ENCODE measurements at regions not wholly inside any gene's neighbourhood (a gene's known extent, or its start where the extent isn't known, plus 50 kb on each side); places are given as distances from the start of the nearest gene placed in this dataset.

DNA sequence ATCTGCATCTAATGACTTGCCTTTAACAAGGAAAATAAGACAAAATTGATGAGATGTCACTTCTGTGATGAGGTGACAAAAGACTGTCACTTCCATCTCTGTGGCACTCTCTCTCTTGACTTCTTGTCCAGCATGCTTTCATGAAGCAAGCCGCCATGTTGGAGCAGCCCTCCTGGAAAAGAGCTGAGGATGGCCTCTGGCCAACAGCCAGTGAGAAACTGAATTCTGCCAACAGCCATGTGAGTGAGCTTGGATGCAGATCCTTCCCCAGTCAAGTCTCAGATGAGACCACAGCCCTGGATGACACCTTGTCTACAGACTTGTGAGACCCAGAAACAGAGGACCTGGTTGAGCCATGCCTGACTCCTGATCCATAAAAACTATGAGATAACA, 412.6 kb upstream of the SHH start:
- no peaks in the 10 kb centered on the region for H3K27me3 Mint-ChIP-seq (ENCODE audit: low read depth)
- no peaks in the 10 kb centered on the region for H3K4me1 Mint-ChIP-seq
- TF ChIP-seq, protein P1, sequence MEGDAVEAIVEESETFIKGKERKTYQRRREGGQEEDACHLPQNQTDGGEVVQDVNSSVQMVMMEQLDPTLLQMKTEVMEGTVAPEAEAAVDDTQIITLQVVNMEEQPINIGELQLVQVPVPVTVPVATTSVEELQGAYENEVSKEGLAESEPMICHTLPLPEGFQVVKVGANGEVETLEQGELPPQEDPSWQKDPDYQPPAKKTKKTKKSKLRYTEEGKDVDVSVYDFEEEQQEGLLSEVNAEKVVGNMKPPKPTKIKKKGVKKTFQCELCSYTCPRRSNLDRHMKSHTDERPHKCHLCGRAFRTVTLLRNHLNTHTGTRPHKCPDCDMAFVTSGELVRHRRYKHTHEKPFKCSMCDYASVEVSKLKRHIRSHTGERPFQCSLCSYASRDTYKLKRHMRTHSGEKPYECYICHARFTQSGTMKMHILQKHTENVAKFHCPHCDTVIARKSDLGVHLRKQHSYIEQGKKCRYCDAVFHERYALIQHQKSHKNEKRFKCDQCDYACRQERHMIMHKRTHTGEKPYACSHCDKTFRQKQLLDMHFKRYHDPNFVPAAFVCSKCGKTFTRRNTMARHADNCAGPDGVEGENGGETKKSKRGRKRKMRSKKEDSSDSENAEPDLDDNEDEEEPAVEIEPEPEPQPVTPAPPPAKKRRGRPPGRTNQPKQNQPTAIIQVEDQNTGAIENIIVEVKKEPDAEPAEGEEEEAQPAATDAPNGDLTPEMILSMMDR (conservative IDR thresholded peaks at IDR 0.05), result no peak
- H3K36me3 Mint-ChIP-seq (ENCODE audit: low read depth), result no peaks in the 10 kb centered on the region
- no peak overlapping the region for H3K27ac Mint-ChIP-seq (ENCODE audit: unreplicated experiment)
- H3K4me3 Mint-ChIP-seq, result no peak overlapping the region
- no peaks in the 10 kb centered on the region for H3K9me3 Mint-ChIP-seq
- DNase-seq (ENCODE audit: low read depth, low spot score), result no peak

DNA sequence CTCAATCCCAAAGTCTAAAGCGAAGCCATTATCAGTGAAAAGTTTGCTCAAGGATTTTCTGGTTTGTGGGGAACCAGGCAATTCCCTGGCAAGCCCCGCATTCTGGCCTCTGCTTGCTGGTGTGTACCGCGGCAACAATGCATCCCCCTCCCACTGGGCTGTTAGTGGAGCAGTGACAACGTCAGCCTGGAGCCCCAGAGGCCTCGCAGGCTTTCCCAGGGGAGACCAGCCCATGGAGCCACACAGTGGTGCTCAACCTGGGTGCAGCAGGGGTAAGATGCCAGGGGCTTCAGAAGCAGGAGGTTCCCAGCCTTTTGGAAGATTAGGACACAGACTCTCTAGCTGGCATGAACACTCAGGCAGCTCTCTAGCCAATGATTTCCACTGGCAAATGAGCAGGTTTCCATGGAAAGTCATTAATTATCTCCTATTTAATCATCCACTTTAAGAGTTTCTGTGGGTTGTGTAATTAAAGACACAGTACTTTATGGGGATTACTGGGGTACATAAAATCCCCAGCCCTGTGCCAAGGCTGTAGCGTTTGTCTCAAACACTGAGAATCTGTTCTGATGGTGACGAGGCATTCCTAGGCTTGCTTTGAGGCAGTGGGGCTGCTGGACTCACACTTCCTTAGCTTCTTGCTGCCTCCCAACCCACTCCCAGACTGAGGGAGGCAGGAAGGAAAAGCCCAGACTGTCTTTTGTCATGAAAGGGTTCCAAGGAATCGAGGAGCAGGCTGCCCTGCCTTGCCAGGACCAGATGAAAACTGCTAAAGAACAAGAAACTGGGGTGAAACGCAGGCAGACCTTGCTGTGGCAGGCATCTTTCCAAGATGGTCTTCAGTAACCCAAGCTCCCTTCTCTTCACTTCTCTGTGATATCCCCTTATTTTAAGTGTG, 411.9 kb upstream of the SHH start:
- no peak for DNase-seq (ENCODE audit: low read depth, low spot score)
- no peak overlapping the region for H3K27ac Mint-ChIP-seq (ENCODE audit: unreplicated experiment)
- no peak overlapping the region for H3K4me3 Mint-ChIP-seq
- TF ChIP-seq, protein P1 (conservative IDR thresholded peaks at IDR 0.05), result no peak
- no peaks in the 10 kb centered on the region for H3K36me3 Mint-ChIP-seq (ENCODE audit: low read depth)
- H3K9me3 Mint-ChIP-seq, result no peaks in the 10 kb centered on the region
- no peaks in the 10 kb centered on the region for H3K4me1 Mint-ChIP-seq
- no peaks in the 10 kb centered on the region for H3K27me3 Mint-ChIP-seq (ENCODE audit: low read depth)

DNA sequence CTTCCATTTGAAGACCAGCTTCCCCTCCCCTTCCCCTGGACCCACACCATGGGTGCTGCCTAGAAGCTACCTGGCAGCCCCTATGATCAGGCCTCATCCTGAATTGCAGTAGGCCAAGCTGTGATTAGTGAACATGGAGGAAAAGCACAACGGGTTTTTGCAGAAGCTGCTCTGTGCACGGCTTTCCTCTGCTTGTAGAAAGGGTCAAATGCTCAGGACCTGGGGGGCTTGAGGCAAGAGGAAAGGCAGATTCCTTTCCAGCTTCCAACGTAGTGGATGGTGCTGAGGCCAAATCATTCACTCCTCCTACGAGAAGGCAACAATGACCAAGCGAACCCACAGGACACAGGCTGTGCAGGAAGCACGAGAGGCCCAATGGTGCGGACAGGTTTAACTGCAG, 410.3 kb upstream of the SHH start:
- no peak overlapping the region for H3K4me3 Mint-ChIP-seq
- TF ChIP-seq, protein P1 (conservative IDR thresholded peaks at IDR 0.05), result no peak
- no peaks in the 10 kb centered on the region for H3K27me3 Mint-ChIP-seq (ENCODE audit: low read depth)
- no peak for DNase-seq (ENCODE audit: low read depth, low spot score)
- H3K27ac Mint-ChIP-seq (ENCODE audit: unreplicated experiment), result no peak overlapping the region
- H3K36me3 Mint-ChIP-seq (ENCODE audit: low read depth), result no peaks in the 10 kb centered on the region
- H3K4me1 Mint-ChIP-seq, result no peaks in the 10 kb centered on the region
- H3K9me3 Mint-ChIP-seq, result no peaks in the 10 kb centered on the region

DNA sequence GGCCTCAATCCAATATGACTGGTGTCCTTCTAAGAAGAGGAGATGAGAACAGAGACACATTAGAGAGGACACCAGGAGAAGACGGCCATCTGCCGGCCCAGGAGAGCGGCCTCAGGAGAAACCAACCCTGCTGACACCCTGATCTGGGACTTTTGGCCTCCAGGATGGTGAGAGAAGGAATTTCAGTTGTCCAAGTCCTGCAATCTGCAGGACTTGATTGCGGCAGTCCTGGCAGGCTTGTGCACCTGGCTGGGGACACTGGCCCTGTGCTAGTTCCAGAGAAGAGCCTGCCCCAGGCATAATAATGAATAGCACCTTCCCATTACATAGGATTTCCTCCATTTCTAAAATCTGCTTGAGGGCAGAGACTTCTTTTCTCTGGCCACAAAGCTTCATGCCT, 409.9 kb upstream of the SHH start:
- Mint-ChIP-seq H3K9me3 (no peaks in the 10 kb centered on the region), H3K27ac (ENCODE audit: unreplicated experiment) (no peak overlapping the region)

DNA sequence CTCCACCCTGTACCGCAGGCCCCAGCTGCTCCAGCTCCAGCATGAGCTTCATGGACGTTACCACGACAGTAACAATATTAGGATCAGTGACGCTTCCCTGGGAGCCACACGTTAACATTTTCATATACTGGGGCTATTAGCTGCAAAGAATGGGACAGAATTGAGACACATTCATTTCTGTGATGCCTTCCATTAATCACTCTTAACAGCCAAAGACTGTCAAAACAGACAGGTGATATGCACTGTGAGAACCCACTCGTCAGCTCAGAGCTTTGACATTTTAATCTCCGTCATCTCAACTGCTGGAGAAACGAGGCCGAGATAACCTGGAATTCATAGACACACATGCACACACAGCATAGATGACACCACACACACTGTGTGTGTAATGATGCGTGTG, 408.4 kb upstream of the SHH start:
- Mint-ChIP-seq H3K27ac (ENCODE audit: unreplicated experiment) (peak overlapping the region; percentile 77), H3K36me3 (ENCODE audit: low read depth) (no peaks in the 10 kb centered on the region), H3K4me1 (no peaks in the 10 kb centered on the region), H3K27me3 (ENCODE audit: low read depth) (no peaks in the 10 kb centered on the region), H3K4me3 (no peak overlapping the region), H3K9me3 (no peaks in the 10 kb centered on the region)
- no peak for DNase-seq (ENCODE audit: low read depth, low spot score)
- TF ChIP-seq, protein P1 (conservative IDR thresholded peaks at IDR 0.05), result no peak

More for the DNA sequence above, 409.9 kb upstream of the SHH start:
- Mint-ChIP-seq H3K4me3 (no peak overlapping the region), H3K4me1 (no peaks in the 10 kb centered on the region), H3K36me3 (ENCODE audit: low read depth) (no peaks in the 10 kb centered on the region), H3K27me3 (ENCODE audit: low read depth) (no peaks in the 10 kb centered on the region)
- TF ChIP-seq, protein P1 (conservative IDR thresholded peaks at IDR 0.05), result no peak
- no peak for DNase-seq (ENCODE audit: low read depth, low spot score)
